GM18502 (cell line): ENCODE measurements at regions not wholly inside any gene's neighbourhood (a gene's known extent, or its start where the extent isn't known, plus 50 kb on each side); places are given as distances from the start of the nearest gene placed in this dataset.

Experiments
- ATAC-seq: cut with Tn5 transposase; IDR thresholded peaks from one replicate; pipeline ENCODE4 v1.9.1; 2021; ENCODE audit warnings: mild to moderate bottlenecking; ENCODE audit not compliant: unreplicated experiment, poor library complexity

DNA sequence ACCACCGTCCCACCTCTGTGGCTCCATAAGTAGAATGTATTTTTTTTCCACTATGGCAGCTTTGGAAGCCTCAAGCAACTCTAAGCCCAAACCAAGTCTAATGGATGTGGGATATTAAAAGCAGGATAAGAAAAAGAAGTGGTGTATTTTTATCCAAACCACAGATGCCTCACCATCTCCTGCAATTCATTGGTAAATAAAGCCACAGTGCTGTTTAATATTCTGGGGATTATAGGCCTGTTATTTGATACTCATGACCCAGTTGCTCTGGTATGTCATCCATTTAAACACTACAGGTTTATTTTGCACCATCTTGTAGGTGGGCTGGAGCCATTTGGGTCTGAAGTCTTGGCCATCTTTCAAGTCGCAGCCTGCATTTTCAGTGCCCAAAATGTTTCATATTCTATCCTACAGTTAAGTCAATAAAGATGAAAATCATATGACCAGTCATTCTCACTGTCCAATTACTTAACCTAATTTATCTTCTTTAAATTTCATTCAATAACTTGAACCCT is 279.5 kb upstream of the EPHA4 start:
- ATAC-seq: no peak

- ATAC-seq: no peak
Measured at GRCh38 chr2:221850076-221850475, 278.0 kb upstream of the EPHA4 start.

DNA sequence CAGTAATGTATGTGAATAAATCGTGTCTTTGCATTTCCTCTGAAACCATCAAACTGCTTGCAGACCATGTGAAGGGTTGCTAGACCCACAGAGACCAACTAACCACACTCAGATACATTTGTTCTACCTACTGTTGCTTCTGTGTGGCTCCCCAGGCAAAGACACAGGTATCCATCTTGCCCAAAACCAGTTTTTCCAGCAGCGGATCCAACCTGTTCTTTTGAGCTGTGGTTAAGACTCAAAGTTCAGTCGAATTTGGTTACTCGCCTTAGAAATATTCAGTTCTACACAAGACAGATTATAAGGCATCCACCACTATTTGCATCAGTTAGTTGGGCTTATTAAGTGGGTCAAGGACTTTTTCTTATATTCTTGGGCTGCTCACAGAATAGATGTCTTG is 276.2 kb upstream of the EPHA4 start:
- no peak for ATAC-seq

DNA sequence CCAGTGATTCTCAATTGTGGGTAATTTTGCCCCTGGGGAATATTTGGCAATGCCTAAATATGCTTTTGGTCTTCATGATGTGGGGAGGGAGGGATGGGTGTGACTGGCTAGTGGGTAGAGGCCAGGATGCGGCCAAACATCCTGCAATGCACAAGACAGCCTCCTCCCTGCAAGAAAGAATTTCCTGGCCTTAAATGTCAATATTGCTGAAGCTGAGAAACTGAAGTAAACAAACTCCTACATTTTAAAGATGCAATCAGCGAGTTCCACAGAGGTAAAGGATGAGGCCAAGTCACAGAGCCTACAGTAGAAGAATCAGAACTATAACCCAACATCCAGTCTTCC is 272.9 kb upstream of the EPHA4 start:
- no peak for ATAC-seq

GRCh38 chr2:221844212-221845020 is 272.3 kb upstream of the EPHA4 start:
- peak; percentile 86 for ATAC-seq

GRCh38 chr2:221836095-221836494 is 264.0 kb upstream of the EPHA4 start:
- no peak for ATAC-seq

- ATAC-seq: no peak
Measured at GRCh38 chr2:221833966-221834365, 261.9 kb upstream of the EPHA4 start.

DNA sequence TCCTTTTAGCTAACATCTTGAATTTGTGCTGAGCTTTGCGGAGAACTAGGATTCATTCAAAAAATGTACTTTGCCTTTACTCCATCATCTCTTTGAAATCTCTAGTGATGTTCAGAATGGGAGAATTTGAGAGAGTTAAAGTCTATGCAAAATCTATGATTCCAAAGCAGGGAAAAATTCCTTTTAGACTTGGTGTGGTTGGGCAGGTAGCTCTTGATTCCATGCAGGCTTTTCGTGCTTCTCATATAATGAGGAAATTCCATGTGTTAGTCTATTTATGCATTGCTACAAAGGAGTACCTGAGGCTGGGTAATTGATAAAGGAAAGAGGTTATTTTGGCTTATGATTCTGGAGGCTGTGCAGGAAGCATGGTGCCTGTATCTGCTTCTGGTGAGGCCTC is 258.9 kb upstream of the EPHA4 start:
- no peak for ATAC-seq

- ATAC-seq: no peak
Measured at GRCh38 chr2:221822416-221822815, 250.3 kb upstream of the EPHA4 start.

- no peak for ATAC-seq
Measured at GRCh38 chr2:221818616-221819320, 246.7 kb upstream of the EPHA4 start.

DNA sequence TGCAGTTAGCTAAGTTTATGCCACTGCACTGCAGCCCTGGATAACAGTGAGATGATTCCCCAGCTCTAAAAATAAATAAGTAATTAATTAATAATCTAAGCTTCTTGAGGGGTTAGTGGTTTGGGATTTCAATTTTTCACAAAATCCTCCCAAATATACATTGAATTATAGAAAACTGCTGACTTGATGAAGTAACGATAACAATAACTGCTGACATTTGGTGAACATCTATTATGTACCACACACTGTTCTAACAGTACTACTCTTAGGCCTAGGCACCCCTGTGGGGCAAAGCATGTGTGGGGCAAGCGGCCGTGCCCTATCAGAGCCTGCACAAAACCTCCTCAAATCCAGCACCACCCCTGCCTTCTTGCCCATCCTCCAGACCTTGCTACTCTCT is 245.8 kb upstream of the EPHA4 start:
- no peak for ATAC-seq

DNA sequence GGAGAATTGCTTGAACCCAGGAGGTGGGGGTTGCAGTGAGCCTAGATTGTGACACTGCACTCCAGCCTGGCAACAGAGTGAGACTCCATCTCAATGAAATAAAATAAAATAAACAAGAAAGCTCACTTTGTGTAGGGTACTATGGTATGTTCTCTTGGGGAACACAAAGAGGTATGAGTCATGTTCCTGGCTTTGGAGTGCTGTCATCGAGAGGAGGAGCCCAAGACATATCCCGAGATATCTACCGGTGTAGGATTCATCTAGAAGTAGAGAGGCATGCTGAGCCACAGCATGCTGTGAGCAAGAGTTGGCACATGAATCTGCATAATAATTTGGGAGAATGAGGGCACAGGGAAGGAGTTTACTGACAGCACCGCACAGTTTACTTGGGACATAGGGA is 244.9 kb upstream of the EPHA4 start:
- no peak for ATAC-seq

DNA sequence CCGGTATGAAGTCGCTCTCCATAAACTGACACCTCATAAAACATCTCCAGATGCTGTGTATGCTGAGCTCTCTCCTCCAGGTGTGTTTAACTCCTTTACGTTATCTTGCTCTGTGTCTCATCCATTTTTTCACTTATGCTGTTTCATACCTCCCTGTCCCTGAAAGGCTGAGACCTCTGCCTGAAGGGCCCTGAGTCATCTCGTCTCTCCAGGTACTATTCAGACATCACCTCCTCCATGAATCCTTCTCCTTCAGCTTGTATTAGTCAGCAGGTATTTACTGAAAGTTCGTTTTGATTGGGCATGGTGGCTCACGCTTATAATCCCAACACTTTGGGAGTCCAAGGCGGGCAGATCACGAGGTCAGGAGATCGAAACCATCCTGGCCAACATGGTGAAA is 244.5 kb upstream of the EPHA4 start:
- no peak for ATAC-seq

- ATAC-seq: no peak
Measured at GRCh38 chr2:221810650-221811049, 238.5 kb upstream of the EPHA4 start.

DNA sequence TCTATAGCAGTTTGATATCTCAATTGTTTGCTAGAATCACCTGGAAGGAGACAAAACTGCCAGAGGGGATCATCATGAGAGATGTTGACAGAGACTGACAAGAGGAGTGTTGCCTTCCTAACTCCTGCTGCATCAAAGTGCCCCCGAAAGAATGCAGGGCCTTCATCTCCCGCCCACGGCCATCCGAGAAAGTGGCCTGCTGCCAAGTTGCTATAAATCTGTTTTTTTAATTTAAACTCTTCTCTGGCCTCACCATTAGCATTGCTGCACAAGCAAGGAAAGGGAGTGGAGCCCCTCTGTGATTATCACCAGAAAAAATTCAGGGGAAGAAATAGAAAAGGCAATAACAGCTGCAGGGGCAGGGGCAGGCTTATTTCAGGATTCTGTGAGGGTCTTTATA is 238.1 kb upstream of the EPHA4 start:
- no peak for ATAC-seq

GRCh38 chr2:221808488-221808887 is 236.4 kb upstream of the EPHA4 start:
- no peak for ATAC-seq

GRCh38 chr2:221807706-221808105 is 235.6 kb upstream of the EPHA4 start:
- ATAC-seq: no peak

DNA sequence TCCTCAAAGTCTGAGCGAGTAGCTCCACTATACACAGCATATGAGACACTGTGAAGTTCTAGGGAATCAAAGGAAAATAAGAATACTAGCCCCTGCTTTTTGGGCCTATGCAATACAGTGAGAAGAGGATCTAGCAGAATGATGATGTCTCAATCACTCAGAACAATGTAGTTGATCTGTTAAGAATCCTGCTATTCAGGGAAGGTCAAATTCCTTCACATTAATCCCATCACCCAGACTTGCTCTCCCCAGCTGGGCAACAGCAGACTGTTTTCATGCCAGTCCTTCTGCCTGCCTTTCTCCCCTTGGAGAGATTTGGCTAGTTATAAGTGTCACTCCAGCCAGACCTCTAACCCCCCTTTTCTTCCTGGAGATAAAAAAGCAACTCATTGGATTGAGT is 230.0 kb upstream of the EPHA4 start:
- no peak for ATAC-seq

DNA sequence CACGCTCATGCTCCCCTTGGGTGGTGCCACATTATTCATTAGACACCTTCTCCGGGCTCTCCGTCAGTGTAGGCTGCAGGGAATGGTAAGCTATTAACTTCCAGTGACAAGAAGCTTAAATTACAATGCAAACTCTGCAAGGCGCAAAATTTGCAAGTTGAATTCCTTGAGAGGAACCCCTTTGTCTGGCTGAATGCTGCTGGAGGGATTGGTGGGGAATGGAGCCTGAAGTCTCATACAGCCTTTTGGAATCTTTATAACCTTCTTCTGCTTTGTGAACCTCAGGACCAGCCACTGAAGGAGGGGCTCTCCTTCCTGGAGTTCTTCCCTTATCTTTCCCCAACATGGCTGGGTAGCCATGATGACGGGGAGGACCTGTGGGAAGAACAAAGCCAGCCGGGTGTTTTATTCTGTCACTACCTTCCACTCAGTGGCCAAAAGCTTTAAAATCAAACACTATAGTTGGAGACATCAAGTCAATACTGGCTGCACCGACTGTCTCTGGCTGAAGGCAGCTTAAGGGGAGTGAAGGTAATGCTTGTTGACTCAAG is 220.9 kb upstream of the EPHA4 start:
- ATAC-seq: no peak

DNA sequence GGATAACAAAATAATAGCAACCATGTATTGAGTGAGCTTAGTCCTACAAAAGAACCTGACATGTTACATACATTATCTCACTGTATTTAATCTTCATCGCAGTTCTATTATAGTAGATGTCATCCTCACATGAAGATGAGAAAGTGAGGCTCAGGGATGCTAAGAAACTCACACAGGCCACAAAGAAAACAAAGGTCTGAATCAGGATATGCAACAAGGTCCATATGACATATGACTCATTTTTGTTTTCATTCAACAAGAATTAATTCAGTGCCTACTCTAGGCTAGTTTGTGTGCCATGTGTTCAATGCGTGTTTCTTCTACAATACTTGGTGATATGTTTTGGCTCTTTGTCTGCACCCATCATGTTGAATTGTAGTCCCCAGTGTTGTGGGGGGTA is 219.7 kb upstream of the EPHA4 start:
- no peak for ATAC-seq

- ATAC-seq: no peak
Measured at GRCh38 chr2:221787561-221787960, 215.5 kb upstream of the EPHA4 start.
